Endothelial cell of umbilical vein (primary cell): ENCODE measurements at regions not wholly inside any gene's neighbourhood (a gene's known extent, or its start where the extent isn't known, plus 50 kb on each side); places are given as distances from the start of the nearest gene placed in this dataset.

ENCODE experiments used
- BruUV-seq: library from RNA; stranded (reverse); fragments of 400-500 nt; replicated peaks from 2 replicates; lab custom pipeline; 2021; lab: Mats Ljungman, UMichigan
- CTCF ChIA-PET: fragments of 300-600, 350-600 bp; sonication (Branson Sonifier 250); formaldehyde crosslinking; loops from one replicate; lab custom pipeline; 2021; ENCODE audit warnings: antibody characterized with exemption, inconsistent platforms; lab: Charles Lee
- POLR2A ChIA-PET: fragments of 300-600, 350-600 bp; sonication (Branson Sonifier 250); formaldehyde crosslinking; loops from one replicate; lab custom pipeline; 2021; ENCODE audit warnings: antibody characterized with exemption, inconsistent platforms; lab: Charles Lee
- DNase-seq: peaks from one replicate; pipeline ENCODE4 v3.0.0-alpha.2; 2011; ENCODE audit warnings: low read depth, low spot score
- FAIRE-seq: peaks from 2 replicates; lab custom pipeline; 2011; peaks lifted over from hg19 to GRCh38; lab: Jason Lieb, UNC
- H2AFZ ChIP-seq: 2 replicates; pipeline ENCODE4 v1.6.0; 2012; ENCODE audit warnings: low read depth, low read length, control low read depth, inconsistent platforms
- H3K27ac ChIP-seq: 2 replicates; pipeline ENCODE4 v1.5.1; 2011; ENCODE audit warnings: low read depth, mild to moderate bottlenecking, control low read depth, low read length, moderate library complexity; ENCODE audit not compliant: insufficient read depth
- H3K27me3 ChIP-seq, 2 experiments: 2 replicates each; pipeline versions ENCODE4 v1.6.0 to v1.6.1; 2011; ENCODE audit warnings: low read length in 2 of 2, mixed read lengths in 1 of 2; ENCODE audit not compliant: control insufficient read depth in 2 of 2, insufficient read depth in 2 of 2
- H3K36me3 ChIP-seq, 2 experiments: 2 replicates in 1 of 2; 3 replicates in 1 of 2; pipeline ENCODE4 v1.5.1; 2011; ENCODE audit warnings: low read length in 2 of 2, mild to moderate bottlenecking in 1 of 2, moderate library complexity in 1 of 2; ENCODE audit not compliant: control insufficient read depth in 2 of 2, insufficient read depth in 2 of 2; ENCODE audit errors: extremely low read depth in 1 of 2
- H3K4me1 ChIP-seq: 3 replicates; pipeline ENCODE4 v1.5.1; 2011; ENCODE audit warnings: mild to moderate bottlenecking, low read length; ENCODE audit not compliant: control insufficient read depth, insufficient read depth; ENCODE audit errors: extremely low read depth
- H3K4me2 ChIP-seq: 2 replicates; pipeline ENCODE4 v1.6.1; 2011; ENCODE audit warnings: low read length, control low read depth, mixed read lengths; ENCODE audit not compliant: insufficient read depth
- H3K4me3 ChIP-seq, 3 experiments: fragments of 200-600 bp in 1 of 3; sonication (generic), shearing (Covaris generic) in 1 of 3; replicated peaks in 1 of 3; 2 replicates each; pipeline ENCODE4 v1.5.1; 2011 to 2016; ENCODE audit warnings: control low read depth in 3 of 3, low read length in 3 of 3, mild to moderate bottlenecking in 2 of 3, inconsistent platforms in 1 of 3, low read depth in 1 of 3, moderate library complexity in 1 of 3; ENCODE audit not compliant: insufficient read depth in 1 of 3
- H3K79me2 ChIP-seq: 2 replicates; pipeline ENCODE4 v1.6.0; 2012; ENCODE audit warnings: low read length, inconsistent platforms; ENCODE audit not compliant: control insufficient read depth, insufficient read depth
- H3K9ac ChIP-seq: replicated peaks from 2 replicates; pipeline ENCODE3; 2011; ENCODE audit warnings: low read length, control low read depth; ENCODE audit not compliant: insufficient read depth; ENCODE audit errors: extremely low read depth
- H3K9me1 ChIP-seq: replicated peaks from 3 replicates; pipeline ENCODE4 v1.6.0; 2011; ENCODE audit warnings: mild to moderate bottlenecking, low read length; ENCODE audit not compliant: control insufficient read depth, insufficient read depth; ENCODE audit errors: extremely low read depth
- H3K9me3 ChIP-seq: replicated peaks from 2 replicates; pipeline ENCODE4 v1.5.1; 2012; ENCODE audit warnings: low read length, inconsistent platforms; ENCODE audit not compliant: control insufficient read depth, insufficient read depth
- H4K20me1 ChIP-seq: replicated peaks from 2 replicates; pipeline ENCODE3; 2011; ENCODE audit warnings: mild to moderate bottlenecking, low read length; ENCODE audit not compliant: control insufficient read depth, insufficient read depth; ENCODE audit errors: extremely low read depth
- CTCF ChIP-seq, 2 donors: IDR thresholded peaks; 1 replicate in 1 of 2; 2 replicates in 1 of 2; pipeline ENCODE4 v1.5.1; 2011; ENCODE audit warnings: low read length in 2 of 2, mild to moderate bottlenecking in 2 of 2, moderate library complexity in 2 of 2, control low read depth in 1 of 2, inconsistent platforms in 1 of 2, low read depth in 1 of 2; ENCODE audit not compliant: insufficient read depth in 1 of 2; ENCODE audit errors: extremely low read depth in 1 of 2
- EZH2 ChIP-seq: IDR thresholded peaks from 2 replicates; pipeline ENCODE4 v1.6.1; 2012; ENCODE audit warnings: borderline replicate concordance, low read depth, mild to moderate bottlenecking, moderate library complexity, low read length, inconsistent platforms; ENCODE audit not compliant: severe bottlenecking
- FOS ChIP-seq: IDR thresholded peaks from 2 replicates; pipeline ENCODE4 v1.6.1; 2011; ENCODE audit warnings: mild to moderate bottlenecking, low read length, moderate library complexity, borderline replicate concordance; ENCODE audit not compliant: insufficient read depth
- GATA2 ChIP-seq: IDR thresholded peaks from 2 replicates; pipeline ENCODE4 v1.7.0; 2011; ENCODE audit warnings: low read depth, mild to moderate bottlenecking, moderate library complexity, mixed read lengths, low read length; ENCODE audit not compliant: insufficient read length, insufficient read depth
- JUN ChIP-seq: IDR thresholded peaks from 2 replicates; pipeline ENCODE4 v1.6.1; 2011; ENCODE audit warnings: borderline replicate concordance, low read depth; ENCODE audit not compliant: insufficient read length, insufficient read depth
- MYC ChIP-seq: IDR thresholded peaks from one replicate; pipeline ENCODE4 v1.6.1; 2011; ENCODE audit warnings: mild to moderate bottlenecking, low read depth, low read length
- POLR2A ChIP-seq: IDR thresholded peaks from 2 replicates; pipeline ENCODE4 v1.6.1; 2012; ENCODE audit warnings: low read depth, mild to moderate bottlenecking, control low read depth, low read length
- POLR2AphosphoS5 ChIP-seq: IDR thresholded peaks from 2 replicates; pipeline ENCODE4 v1.6.1; 2012; ENCODE audit warnings: low read depth, mild to moderate bottlenecking, control low read depth, low read length, moderate library complexity; ENCODE audit not compliant: insufficient read depth
- dilution Hi-C: fragments of 300-500 bp; cut with MboI; formaldehyde crosslinking; loops from one replicate; pipeline ENCODE4 v1.15.0; 2019; ENCODE audit warnings: low sequenced_read_pairs; ENCODE audit not compliant: extremely low pct_ligation_motif_present
- intact Hi-C: fragments of 100-400 bp; cut with micrococcal nuclease; formaldehyde crosslinking; loops from one replicate; pipeline ENCODE4 v1.10.0; 2022
- TF ChIP-seq, protein P1 (sequence below): IDR thresholded peaks from 2 replicates; pipeline ENCODE4 v1.6.1; 2011; ENCODE audit not compliant: insufficient read depth, insufficient read length

DNA sequence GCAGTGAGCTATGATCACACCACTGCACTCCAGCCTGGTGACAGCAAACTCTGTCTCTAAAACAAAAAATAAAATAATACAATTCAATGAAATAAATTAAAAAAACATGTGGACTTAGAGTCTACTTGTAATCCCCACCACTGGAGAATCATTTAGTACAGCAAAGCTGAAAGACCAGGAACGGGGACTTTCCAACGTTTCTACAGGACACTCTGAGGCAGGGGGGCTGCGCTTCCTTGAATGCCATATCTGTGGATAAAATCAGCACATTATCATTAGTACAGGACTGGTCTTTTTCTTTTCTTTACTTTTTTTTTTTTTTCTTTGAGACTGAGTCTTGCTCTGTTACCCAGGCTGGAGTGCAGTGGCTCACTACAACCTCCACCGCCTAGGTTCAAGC lies 124.8 kb downstream of the MXRA5 start:
- FAIRE-seq (no peak), DNase-seq (no peak)
- no peaks in the 10 kb centered on the region for H3K4me1 ChIP-seq
- TF ChIP-seq, protein P1, sequence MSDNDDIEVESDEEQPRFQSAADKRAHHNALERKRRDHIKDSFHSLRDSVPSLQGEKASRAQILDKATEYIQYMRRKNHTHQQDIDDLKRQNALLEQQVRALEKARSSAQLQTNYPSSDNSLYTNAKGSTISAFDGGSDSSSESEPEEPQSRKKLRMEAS = no peak
- TF ChIP-seq GATA2 = no peak
- no peak for TF ChIP-seq POLR2AphosphoS5
- no peak for TF ChIP-seq POLR2A
- TF ChIP-seq JUN = no peak
- no peak for TF ChIP-seq CTCF (IDR thresholded peaks at IDR 0.05; ENCODE audit: extremely low read depth in 1 of 2, insufficient read depth in 1 of 2, low read depth in 1 of 2, low read length in 2 of 2)
- TF ChIP-seq FOS = no peak
- TF ChIP-seq MYC = no peak
- TF ChIP-seq EZH2 = no peak
- H3K9ac ChIP-seq = no peak overlapping the region
- no peaks in the 10 kb centered on the region for H3K9me1 ChIP-seq
- H3K27ac ChIP-seq = no peak overlapping the region
- POLR2A ChIA-PET = no interaction called here
- H2AFZ ChIP-seq = no peak overlapping the region
- CTCF ChIA-PET = no interaction called here
- no peak overlapping the region for H3K4me2 ChIP-seq
- H3K27me3 ChIP-seq = no peaks in the 10 kb centered on the region
- dilution Hi-C loops = no loop called here
- no peaks in the 10 kb centered on the region for H3K79me2 ChIP-seq
- no peaks in the 10 kb centered on the region for H4K20me1 ChIP-seq
- H3K4me3 ChIP-seq = no peak overlapping the region
- no TSS peak for BruUV-seq
- intact Hi-C loops = no loop called here
- H3K36me3 ChIP-seq = no peaks in the 10 kb centered on the region
- no peaks in the 10 kb centered on the region for H3K9me3 ChIP-seq
